K562 (cell line): ENCODE measurements at regions not wholly inside any gene's neighbourhood (a gene's known extent, or its start where the extent isn't known, plus 50 kb on each side); places are given as distances from the start of the nearest gene placed in this dataset.

Experiments
- ATAC-seq: fragments of 200-7000 bp; cut with Tn5 transposase; 3 replicates; pipeline ENCODE4 v1.9.1; 2020; ENCODE audit warnings: moderate library complexity
- BruUV-seq: library from RNA; stranded (reverse); fragments of 400-500 nt; replicated peaks from 2 replicates; lab custom pipeline; 2021; lab: Mats Ljungman, UMichigan
- CTCF ChIA-PET: fragments of 300-600 bp; formaldehyde crosslinking; extraction: SDS; loops from one replicate; lab custom pipeline; 2021; ENCODE audit warnings: low intra/inter-chr PET ratio; lab: Yijun Ruan, JAX
- POLR2A ChIA-PET: fragments of 300-600, 350-650 bp; sonication (Branson Sonifier 250); formaldehyde crosslinking; extraction: SDS; loops from one replicate; lab custom pipeline; 2021; ENCODE audit warnings: antibody characterized with exemption, inconsistent platforms; lab: Yijun Ruan, JAX
- DNase-seq, 4 experiments: peaks; one replicate each; pipeline versions ENCODE4 v3.0.0 to v3.0.0-alpha.2; 2011 to 2018; ENCODE audit warnings: low spot score in 3 of 4, mixed read lengths in 3 of 4; ENCODE audit errors: extremely low read depth in 1 of 4
- FAIRE-seq: peaks from 2 replicates; lab custom pipeline; 2011; peaks lifted over from hg19 to GRCh38; lab: Jason Lieb, UNC
- H2AFZ ChIP-seq: 2 replicates; pipeline ENCODE4 v1.6.0; 2011; ENCODE audit warnings: low read depth, low read length, control low read depth, inconsistent platforms
- H3K27ac ChIP-seq: fragments of 200-600 bp; 3 replicates; pipeline ENCODE4 v1.8.0; 2011; ENCODE audit warnings: low read depth, mild to moderate bottlenecking, control low read depth, inconsistent platforms, low read length, moderate library complexity, mixed read lengths; ENCODE audit errors: extremely low read depth
- H3K27me3 ChIP-seq, 2 experiments: fragments of 300-600 bp in 1 of 2; 2 replicates in 1 of 2; 3 replicates in 1 of 2; pipeline versions ENCODE4 v1.6.0 to v1.8.0; 2011; ENCODE audit warnings: inconsistent platforms in 2 of 2, low read length in 2 of 2, mild to moderate bottlenecking in 1 of 2, mixed read lengths in 1 of 2, moderate library complexity in 1 of 2; ENCODE audit not compliant: control insufficient read depth in 2 of 2, insufficient read depth in 2 of 2
- H3K36me3 ChIP-seq: fragments of 300-600 bp; 3 replicates; pipeline ENCODE4 v1.8.0; 2011; ENCODE audit warnings: mild to moderate bottlenecking, low read length, inconsistent platforms; ENCODE audit not compliant: control insufficient read depth, insufficient read depth
- H3K4me1 ChIP-seq, 2 experiments: fragments of 200-600 bp in 1 of 2; replicated peaks in 1 of 2; 2 replicates in 1 of 2; 3 replicates in 1 of 2; pipeline versions ENCODE4 v1.5.1 to v1.8.0; 2011; ENCODE audit warnings: inconsistent platforms in 2 of 2, low read length in 2 of 2, mild to moderate bottlenecking in 1 of 2, mixed read lengths in 1 of 2, moderate library complexity in 1 of 2; ENCODE audit not compliant: control insufficient read depth in 2 of 2, insufficient read depth in 2 of 2
- H3K4me2 ChIP-seq: 2 replicates; pipeline ENCODE4 v1.6.1; 2011; ENCODE audit warnings: low read length, control low read depth, inconsistent platforms, mixed read lengths; ENCODE audit not compliant: insufficient read depth
- H3K4me3 ChIP-seq: fragments of 200-600 bp; sonication (generic), shearing (Covaris generic); 2 replicates; pipeline ENCODE4 v1.5.1; 2016; ENCODE audit warnings: control low read depth, inconsistent platforms
- H3K79me2 ChIP-seq: fragments of 200-600 bp; 3 replicates; pipeline ENCODE4 v1.8.0; 2011; ENCODE audit warnings: low read length, inconsistent platforms; ENCODE audit not compliant: control insufficient read depth, insufficient read depth
- H3K9ac ChIP-seq, 2 experiments: 2 replicates each; pipeline versions ENCODE4 v1.6.0 to v1.6.1; 2011; ENCODE audit warnings: low read depth in 2 of 2, low read length in 2 of 2, control low read depth in 1 of 2, inconsistent platforms in 1 of 2, mild to moderate bottlenecking in 1 of 2, mixed read lengths in 1 of 2; ENCODE audit not compliant: insufficient read depth in 1 of 2
- H3K9me1 ChIP-seq: one replicate; pipeline ENCODE4 v1.6.0; 2011; ENCODE audit warnings: inconsistent platforms, mild to moderate bottlenecking, low read length, moderate library complexity; ENCODE audit not compliant: control insufficient read depth, insufficient read depth
- H3K9me3 ChIP-seq: replicated peaks from 2 replicates; pipeline ENCODE4 v1.5.1; 2011; ENCODE audit warnings: low read depth, low read length, inconsistent platforms; ENCODE audit not compliant: control insufficient read depth, insufficient read depth
- H4K20me1 ChIP-seq: replicated peaks from 2 replicates; pipeline ENCODE4 v1.6.1; 2011; ENCODE audit warnings: low read length, inconsistent platforms, mixed read lengths; ENCODE audit not compliant: control insufficient read depth, insufficient read depth
- CBFB ChIP-seq: sonication (generic); formaldehyde crosslinking; IDR thresholded peaks from 2 replicates; pipeline ENCODE4 v1.4.0; 2020; ENCODE audit warnings: mild to moderate bottlenecking, missing genetic modification reagents
- DDX20 ChIP-seq: fragments of 450-650 bp; IDR thresholded peaks from 2 replicates; pipeline ENCODE4 v1.6.1; 2016; ENCODE audit warnings: missing genetic modification characterization, low read depth, mild to moderate bottlenecking, missing compliant biosample characterization, moderate library complexity
- E2F5 ChIP-seq: sonication (generic); formaldehyde crosslinking; IDR thresholded peaks from 2 replicates; pipeline ENCODE4 v1.8.0; 2022; ENCODE audit warnings: mild to moderate bottlenecking, missing genetic modification reagents
- EZH2 ChIP-seq: IDR thresholded peaks from 2 replicates; pipeline ENCODE4 v1.6.1; 2012; ENCODE audit warnings: low read depth, mild to moderate bottlenecking, inconsistent platforms, low read length, borderline replicate concordance
- HCFC1 ChIP-seq: IDR thresholded peaks from 2 replicates; pipeline ENCODE4 v1.6.1; 2012; ENCODE audit warnings: low read depth, low read length, improper control_type of control experiment
- HDAC3 ChIP-seq: fragments of 450-650 bp; IDR thresholded peaks from 2 replicates; pipeline ENCODE4 v1.6.1; 2018; ENCODE audit warnings: borderline replicate concordance, mild to moderate bottlenecking, moderate library complexity; ENCODE audit not compliant: partially characterized antibody
- HDAC6 ChIP-seq: IDR thresholded peaks from 2 replicates; pipeline ENCODE4 v1.6.1; 2012; ENCODE audit warnings: low read depth, mild to moderate bottlenecking, control low read depth, inconsistent platforms, low read length, moderate library complexity
- HOMEZ ChIP-seq: fragments of 250-450 bp; sonication (Bioruptor Pico); IDR thresholded peaks from 2 replicates; pipeline ENCODE4 v1.4.0; 2020; ENCODE audit warnings: mild to moderate bottlenecking, moderate library complexity
- MBD2 ChIP-seq: sonication (generic); IDR thresholded peaks from 2 replicates; pipeline ENCODE4 v1.6.1; 2016; ENCODE audit warnings: low read depth, borderline replicate concordance
- RBFOX2 ChIP-seq: fragments of 200-400 bp; formaldehyde crosslinking; IDR thresholded peaks from 2 replicates; pipeline ENCODE4 v1.6.1; 2017; ENCODE audit warnings: low read depth, mild to moderate bottlenecking, low read length, moderate library complexity
- SP2 ChIP-seq: IDR thresholded peaks from 2 replicates; pipeline ENCODE4 v1.6.1; 2011; ENCODE audit warnings: mild to moderate bottlenecking, low read depth, low read length, moderate library complexity; ENCODE audit not compliant: poor library complexity, severe bottlenecking; ENCODE audit errors: extremely low read depth
- YBX1 ChIP-seq: fragments of 450-650 bp; IDR thresholded peaks from 2 replicates; pipeline ENCODE4 v1.7.1; 2016; ENCODE audit warnings: mild to moderate bottlenecking
- ZNF445 ChIP-seq: fragments of 250-450 bp; sonication (Bioruptor Pico); IDR thresholded peaks from 2 replicates; pipeline ENCODE4 v1.4.0; 2020; ENCODE audit warnings: low read depth, mild to moderate bottlenecking, moderate library complexity
- ZNF644 ChIP-seq: fragments of 200-800 bp; sonication (Bioruptor generic); IDR thresholded peaks from 2 replicates; pipeline ENCODE4 v1.6.1; 2016; ENCODE audit warnings: low read depth, missing genetic modification characterization, missing compliant biosample characterization
- ZNF75A ChIP-seq: fragments of 450-650 bp; formaldehyde crosslinking; IDR thresholded peaks from 2 replicates; pipeline ENCODE4 v1.4.0; 2020; ENCODE audit warnings: mild to moderate bottlenecking
- WGBS: fragments of 100-300 bp; shearing (Covaris generic); methylation state at CpG from one replicate; pipeline ENCODE4 v1.1.6; 2016; ENCODE audit warnings: low coverage, mixed read lengths; ENCODE audit not compliant: insufficient coverage; ENCODE audit errors: missing lambda C conversion rate; 5-methylcytosine and 5-hydroxymethylcytosine counted together
- in situ Hi-C: fragments of 300-500 bp; cut with MboI; formaldehyde crosslinking; loops from 4 replicates; pipeline ENCODE4 v1.15.0; 2018; ENCODE audit warnings: inconsistent platforms, mixed read lengths
- intact Hi-C: fragments of 100-400 bp; cut with micrococcal nuclease; formaldehyde crosslinking; loops from 2 replicates; pipeline ENCODE4 v1.14.2; 2022

GRCh38 chr11:76269661-76270261 lies 63.5 kb upstream of the WNT11 start:
- no peak overlapping the region for H3K4me2 ChIP-seq
- DNase-seq (no peak), ATAC-seq (no peak), FAIRE-seq (no peak)
- no peak for TF ChIP-seq E2F5
- TF ChIP-seq ZNF644 (tag), result no peak
- no peak for TF ChIP-seq ZNF75A (CRISPR knock-in tag)
- no peak for TF ChIP-seq HOMEZ (CRISPR knock-in tag)
- no peak for TF ChIP-seq EZH2
- no peak for TF ChIP-seq SP2
- no peak for TF ChIP-seq ZNF445 (CRISPR knock-in tag)
- TF ChIP-seq HCFC1, result no peak
- TF ChIP-seq DDX20 (tag), result no peak
- TF ChIP-seq YBX1, result no peak
- no peak for TF ChIP-seq HDAC3
- no peak for TF ChIP-seq CBFB (CRISPR knock-in tag)
- no peak for TF ChIP-seq RBFOX2
- no peak for TF ChIP-seq MBD2
- no peak for TF ChIP-seq HDAC6
- WGBS, result 6% methylated on average over 11 of the region's 13 CpGs
- no TSS peak for BruUV-seq
- in situ Hi-C loops (no loop called here), intact Hi-C loops (no loop called here)
- ChIA-PET POLR2A (interaction anchor here (0.6 to 1.3 kb wide), 3 partner anchors 14 to 34 kb away, joined by 3 to 5 read pairs (median 3); no protein-coding TSS in a partner anchor), CTCF (no interaction called here)
- H3K27me3 ChIP-seq, result peaks cover 11 to 60% of the 10 kb centered on the region in 2 experiments; a peak in 4 of 5 replicates
- no peak overlapping the region for H3K27ac ChIP-seq
- no peak overlapping the region for H2AFZ ChIP-seq
- no peak overlapping the region for H3K4me3 ChIP-seq
- no peaks in the 10 kb centered on the region; a peak in 1 of 5 replicates for H3K4me1 ChIP-seq
- H3K9ac ChIP-seq, result no peak overlapping the region; a peak in 1 of 4 replicates
- no peaks in the 10 kb centered on the region; the same call in 1 of the 2 replicates for H3K9me3 ChIP-seq
- H4K20me1 ChIP-seq, result no peaks in the 10 kb centered on the region
- no peaks in the 10 kb centered on the region for H3K36me3 ChIP-seq
- no peaks in the 10 kb centered on the region for H3K9me1 ChIP-seq
- H3K79me2 ChIP-seq, result no peaks in the 10 kb centered on the region
